HCT116 (cell line): ENCODE measurements at regions not wholly inside any gene's neighbourhood (a gene's known extent, or its start where the extent isn't known, plus 50 kb on each side); places are given as distances from the start of the nearest gene placed in this dataset.

Experiments
- ATAC-seq: fragments of 200-7000 bp; cut with Tn5 transposase; 2 replicates; pipeline ENCODE4 v1.9.1; 2020; ENCODE audit warnings: mild to moderate bottlenecking, moderate library complexity
- BruUV-seq: library from RNA; stranded (reverse); fragments of 400-500 nt; replicated peaks from 2 replicates; lab custom pipeline; 2021; lab: Mats Ljungman, UMichigan
- CTCF ChIA-PET: fragments of 300-600 bp; sonication (Branson Sonifier 250); formaldehyde crosslinking; loops from one replicate; lab custom pipeline; 2021; ENCODE audit warnings: antibody characterized with exemption; lab: Charles Lee
- POLR2A ChIA-PET: fragments of 300-600, 350-600 bp; sonication (Branson Sonifier 250); formaldehyde crosslinking; loops from one replicate; lab custom pipeline; 2021; ENCODE audit warnings: antibody characterized with exemption; lab: Charles Lee
- RAD21 ChIA-PET, 2 experiments: fragments of 300-600 bp; sonication (Branson Sonifier 250); formaldehyde crosslinking; loops; one replicate each; lab custom pipeline; 2023; ENCODE audit warnings: low total read pairs in 2 of 2; ENCODE audit not compliant: uncharacterized antibody in 2 of 2, unreplicated experiment in 2 of 2, low non-redundant PET in 1 of 2; lab: Charles Lee
- DNase-seq: peaks from one replicate; pipeline ENCODE4 v3.0.0-alpha.2; 2010; ENCODE audit warnings: low read depth, low spot score
- H2AFZ ChIP-seq: fragments of 200-600 bp; shearing (Covaris generic), sonication (generic); 2 replicates; pipeline ENCODE4 v1.6.1; 2017; ENCODE audit warnings: low read depth, mixed run types, mixed read lengths, antibody characterized with exemption, low read length; ENCODE audit not compliant: poor library complexity, severe bottlenecking
- H3K27ac ChIP-seq: 2 replicates; pipeline ENCODE4 v1.5.1; 2012; ENCODE audit warnings: low read depth, low read length
- H3K27me3 ChIP-seq: fragments of 200-600 bp; sonication (generic); 2 replicates; pipeline ENCODE4 v1.6.1; 2016; ENCODE audit warnings: mixed run types, low read length, mixed read lengths; ENCODE audit not compliant: insufficient read depth
- H3K36me3 ChIP-seq, 2 experiments: fragments of 200-500 bp in 1 of 2; fragments of 200-600 bp in 1 of 2; sonication (Bioruptor generic) in 1 of 2; sonication (generic) in 1 of 2; 2 replicates each; pipeline versions ENCODE4 v1.5.1 to v1.6.1; 2014 to 2016; ENCODE audit warnings: low read length in 2 of 2, inconsistent platforms in 1 of 2, mixed read lengths in 1 of 2, mixed run types in 1 of 2; ENCODE audit not compliant: insufficient read depth in 2 of 2, control insufficient read depth in 1 of 2
- H3K4me1 ChIP-seq, 2 experiments: fragments of 200-600 bp in 1 of 2; sonication (generic) in 1 of 2; 2 replicates each; pipeline versions ENCODE4 v1.5.1 to v1.6.1; 2012 to 2017; ENCODE audit warnings: low read length in 2 of 2, inconsistent platforms in 1 of 2, mild to moderate bottlenecking in 1 of 2, mixed read lengths in 1 of 2, mixed run types in 1 of 2, moderate library complexity in 1 of 2; ENCODE audit not compliant: insufficient read depth in 2 of 2, control insufficient read depth in 1 of 2
- H3K4me2 ChIP-seq: fragments of 200-600 bp; sonication (generic); 2 replicates; pipeline ENCODE4 v1.6.1; 2017; ENCODE audit warnings: mixed run types, low read length, mixed read lengths
- H3K4me3 ChIP-seq, 2 experiments: fragments of 200-600 bp in 1 of 2; sonication (generic) in 1 of 2; replicated peaks in 1 of 2; 2 replicates each; pipeline ENCODE4 v1.5.1; 2011 to 2016; ENCODE audit warnings: low read length in 2 of 2, control low read depth in 1 of 2, low read depth in 1 of 2, mild to moderate bottlenecking in 1 of 2, mixed read lengths in 1 of 2, mixed run types in 1 of 2
- H3K79me2 ChIP-seq: fragments of 200-600 bp; sonication (generic); 2 replicates; pipeline ENCODE4 v1.6.1; 2017; ENCODE audit warnings: mild to moderate bottlenecking, mixed run types, low read length, moderate library complexity, mixed read lengths; ENCODE audit not compliant: insufficient read depth
- H3K9ac ChIP-seq: fragments of 200-600 bp; sonication (generic); 2 replicates; pipeline ENCODE4 v1.6.1; 2016; ENCODE audit warnings: low read length, mixed read lengths
- H3K9me2 ChIP-seq: fragments of 200-600 bp; sonication (generic), shearing (Covaris generic); 2 replicates; pipeline ENCODE4 v1.6.1; 2017; ENCODE audit warnings: mixed run types, mild to moderate bottlenecking, moderate library complexity; ENCODE audit not compliant: insufficient read depth
- H3K9me3 ChIP-seq, 2 experiments: fragments of 200-500 bp in 1 of 2; fragments of 200-600 bp in 1 of 2; sonication (Bioruptor generic) in 1 of 2; sonication (generic) in 1 of 2; 2 replicates each; pipeline ENCODE4 v1.6.1; 2014 to 2017; ENCODE audit warnings: low read length in 2 of 2, mixed read lengths in 2 of 2, inconsistent platforms in 1 of 2, low read depth in 1 of 2, mild to moderate bottlenecking in 1 of 2, mixed run types in 1 of 2, moderate library complexity in 1 of 2; ENCODE audit not compliant: control insufficient read depth in 1 of 2, insufficient read depth in 1 of 2
- H4K20me1 ChIP-seq: fragments of 200-600 bp; sonication (generic), shearing (Covaris generic); 2 replicates; pipeline ENCODE4 v1.6.1; 2017; ENCODE audit warnings: mixed run types, mild to moderate bottlenecking, moderate library complexity; ENCODE audit not compliant: insufficient read depth
- MAX ChIP-seq: IDR thresholded peaks from 2 replicates; pipeline ENCODE4 v1.6.1; 2012
- REST ChIP-seq: IDR thresholded peaks from 2 replicates; pipeline ENCODE4 v1.6.1; 2012; ENCODE audit warnings: low read depth
- SP1 ChIP-seq: IDR thresholded peaks from 2 replicates; pipeline ENCODE4 v1.6.1; 2012; ENCODE audit warnings: low read depth
- TCF7L2 ChIP-seq: IDR thresholded peaks from 2 replicates; pipeline ENCODE4 v1.7.0; 2011; ENCODE audit warnings: borderline replicate concordance, inconsistent platforms; ENCODE audit not compliant: insufficient read depth, insufficient read length; ENCODE audit errors: extremely low read depth
- ZNF274 ChIP-seq: fragments of 200-500 bp; sonication (Bioruptor generic); IDR thresholded peaks from 2 replicates; pipeline ENCODE4 v1.6.1; 2014; ENCODE audit warnings: mild to moderate bottlenecking, low read depth, low read length, inconsistent platforms
- intact Hi-C: fragments of 100-400 bp; cut with micrococcal nuclease; formaldehyde crosslinking; loops from 2 replicates; pipeline ENCODE4 v1.10.0; 2022

DNA sequence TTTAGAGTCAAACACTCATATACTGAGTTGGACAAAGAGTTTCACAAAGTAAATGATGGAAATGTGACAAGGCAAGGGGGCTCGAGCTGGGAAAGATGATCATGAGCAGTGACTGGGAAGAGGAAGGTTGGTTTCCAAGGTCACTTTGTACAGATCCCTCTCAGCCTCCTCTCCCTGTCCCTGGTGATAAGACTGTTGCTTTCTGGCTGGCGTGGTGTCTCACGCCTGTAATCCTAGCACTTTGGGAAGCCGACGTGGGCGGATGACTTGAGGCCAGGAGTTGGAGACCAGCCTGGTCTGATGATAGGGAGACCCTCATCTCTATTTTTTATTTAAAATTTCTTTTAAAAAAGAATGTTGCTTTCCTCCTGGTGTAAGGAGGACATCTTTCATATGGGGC, 65.4 kb upstream of the CALM2 start:
- Histone ChIP-seq H2AFZ (no peak overlapping the region), H3K79me2 (no peaks in the 10 kb centered on the region), H3K9ac (no peak overlapping the region), H3K4me1 (no peaks in the 10 kb centered on the region), H3K27me3 (peaks cover 5% of the 10 kb centered on the region; the same call in 1 of the 2 replicates), H3K9me3 (no peaks in the 10 kb centered on the region), H3K27ac (no peak overlapping the region), H3K4me2 (no peak overlapping the region), H3K9me2 (no peaks in the 10 kb centered on the region), H3K36me3 (no peaks in the 10 kb centered on the region), H3K4me3 (no peak overlapping the region), H4K20me1 (no peaks in the 10 kb centered on the region)
- CTCF ChIA-PET, result no interaction called here
- no peak for ATAC-seq
- POLR2A ChIA-PET, result no interaction called here
- intact Hi-C loops, result no loop called here
- TF ChIP-seq MAX, result no peak
- TF ChIP-seq TCF7L2, result no peak
- no peak for TF ChIP-seq ZNF274
- TF ChIP-seq REST, result no peak
- TF ChIP-seq SP1, result no peak
- BruUV-seq, result no TSS peak
- DNase-seq, result no peak
- RAD21 ChIA-PET, result no interaction called here
